H9 (cell line): ENCODE measurements at regions not wholly inside any gene's neighbourhood (a gene's known extent, or its start where the extent isn't known, plus 50 kb on each side); places are given as distances from the start of the nearest gene placed in this dataset.
A peak's percentile ranks its signal among the peaks of the same experiment; 100 is the strongest.
"Not testable (repeated sequence)": the region's sequence is repeated elsewhere in the genome, so short reads cannot be mapped to it uniquely, and the experiment has no call there.

Source experiments
- DNase-seq: peaks from one replicate; pipeline ENCODE4 v3.0.0-alpha.2; 2017
- H2AFZ ChIP-seq: one replicate; pipeline ENCODE4 v1.6.1; 2013; ENCODE audit warnings: mild to moderate bottlenecking, low read length, control low read depth, moderate library complexity
- H2AK5ac ChIP-seq: 2 replicates; pipeline ENCODE4 v1.6.1; 2013; ENCODE audit warnings: low read length, control low read depth, mixed read lengths; ENCODE audit not compliant: insufficient read length
- H2BK120ac ChIP-seq: one replicate; pipeline ENCODE4 v1.6.1; 2013; ENCODE audit warnings: low read depth, mild to moderate bottlenecking, low read length, control low read depth, inconsistent platforms; ENCODE audit not compliant: poor library complexity, severe bottlenecking
- H2BK12ac ChIP-seq: 2 replicates; pipeline ENCODE4 v1.6.1; 2013; ENCODE audit warnings: low read length, control low read depth, mixed read lengths, low read depth; ENCODE audit not compliant: insufficient read length
- H2BK15ac ChIP-seq: 2 replicates; pipeline ENCODE4 v1.6.1; 2013; ENCODE audit warnings: low read depth, low read length, control low read depth
- H2BK20ac ChIP-seq: one replicate; pipeline ENCODE4 v1.6.1; 2013; ENCODE audit warnings: low read depth, mild to moderate bottlenecking, low read length, control low read depth, inconsistent platforms; ENCODE audit not compliant: poor library complexity, severe bottlenecking
- H2BK5ac ChIP-seq: 2 replicates; pipeline ENCODE4 v1.6.1; 2013; ENCODE audit warnings: low read length, control low read depth, mixed read lengths; ENCODE audit not compliant: insufficient read length
- H3K14ac ChIP-seq: 2 replicates; pipeline ENCODE4 v1.6.1; 2013; ENCODE audit warnings: low read length, control low read depth; ENCODE audit not compliant: insufficient read depth
- H3K18ac ChIP-seq: 2 replicates; pipeline ENCODE4 v1.6.1; 2013; ENCODE audit warnings: low read depth, mild to moderate bottlenecking, mixed read lengths, low read length, control low read depth; ENCODE audit not compliant: insufficient read length
- H3K23ac ChIP-seq: 2 replicates; pipeline ENCODE4 v1.6.1; 2013; ENCODE audit warnings: low read length, control low read depth, mixed read lengths, low read depth; ENCODE audit not compliant: insufficient read length
- H3K23me2 ChIP-seq: 2 replicates; pipeline ENCODE4 v1.6.1; 2013; ENCODE audit warnings: low read depth, mild to moderate bottlenecking, mixed read lengths, low read length, control low read depth; ENCODE audit not compliant: insufficient read length, poor library complexity, severe bottlenecking
- H3K27ac ChIP-seq: 2 replicates; pipeline ENCODE4 v1.5.1; 2013; ENCODE audit warnings: low read length, control low read depth, mixed read lengths, low read depth; ENCODE audit not compliant: insufficient read length
- H3K27me3 ChIP-seq: 2 replicates; pipeline ENCODE4 v1.6.1; 2013; ENCODE audit warnings: low read length, control low read depth, inconsistent platforms; ENCODE audit not compliant: insufficient read depth
- H3K4ac ChIP-seq: 2 replicates; pipeline ENCODE4 v1.6.1; 2013; ENCODE audit warnings: low read depth, mild to moderate bottlenecking, control low read depth, inconsistent platforms, low read length, moderate library complexity
- H3K4me1 ChIP-seq: 2 replicates; pipeline ENCODE4 v1.6.1; 2013; ENCODE audit warnings: low read length, control low read depth, inconsistent platforms; ENCODE audit not compliant: insufficient read depth
- H3K4me2 ChIP-seq: 2 replicates; pipeline ENCODE4 v1.6.1; 2013; ENCODE audit warnings: low read length, control low read depth, mixed read lengths; ENCODE audit not compliant: insufficient read length, insufficient read depth
- H3K56ac ChIP-seq: 2 replicates; pipeline ENCODE4 v1.6.1; 2013; ENCODE audit warnings: low read depth, mild to moderate bottlenecking, mixed read lengths, low read length, control low read depth; ENCODE audit not compliant: insufficient read length
- H3K79me1 ChIP-seq: 2 replicates; pipeline ENCODE4 v1.6.1; 2013; ENCODE audit warnings: low read depth, mild to moderate bottlenecking, moderate library complexity, low read length, control low read depth, inconsistent platforms; ENCODE audit not compliant: insufficient read depth, poor library complexity, severe bottlenecking
- H3K79me2 ChIP-seq: 2 replicates; pipeline ENCODE4 v1.6.1; 2013; ENCODE audit warnings: low read length, control low read depth, inconsistent platforms; ENCODE audit not compliant: insufficient read depth
- H3K9ac ChIP-seq: 2 replicates; pipeline ENCODE4 v1.6.1; 2013; ENCODE audit warnings: low read length, control low read depth, mixed read lengths; ENCODE audit not compliant: insufficient read length; ENCODE audit errors: extremely low read depth
- H3K9me3 ChIP-seq: one replicate; pipeline ENCODE4 v1.6.1; 2013; ENCODE audit warnings: low read depth, low read length, inconsistent platforms; ENCODE audit not compliant: control insufficient read depth
- H3T11ph ChIP-seq: one replicate; pipeline ENCODE4 v1.6.1; 2013; ENCODE audit warnings: mild to moderate bottlenecking, low read length, control low read depth, inconsistent platforms
- H4K20me1 ChIP-seq: one replicate; pipeline ENCODE4 v1.6.1; 2013; ENCODE audit not compliant: control insufficient read depth, insufficient read length, insufficient read depth
- H4K5ac ChIP-seq: 2 replicates; pipeline ENCODE4 v1.6.1; 2013; ENCODE audit warnings: low read depth, mild to moderate bottlenecking, mixed read lengths, low read length, control low read depth; ENCODE audit not compliant: insufficient read length
- H4K8ac ChIP-seq: replicated peaks from 2 replicates; pipeline ENCODE4 v1.6.1; 2013; ENCODE audit warnings: low read length, control low read depth, mixed read lengths, low read depth; ENCODE audit not compliant: insufficient read length
- H4K91ac ChIP-seq: 2 replicates; pipeline ENCODE4 v1.6.1; 2013; ENCODE audit warnings: low read depth, mild to moderate bottlenecking, moderate library complexity, mixed read lengths, low read length, control low read depth; ENCODE audit not compliant: insufficient read length
- H3K27ac Mint-ChIP-seq, 3 experiments: 2 replicates in 2 of 3; 3 replicates in 1 of 3; pipeline ENCODE4 v1.8.0; 2020 to 2021; ENCODE audit warnings: mixed read lengths in 3 of 3, mild to moderate bottlenecking in 1 of 3, moderate library complexity in 1 of 3
- H3K27me3 Mint-ChIP-seq: 2 replicates; pipeline ENCODE4 v1.8.0; 2021; ENCODE audit warnings: low read depth, mild to moderate bottlenecking, moderate library complexity, mixed read lengths
- H3K36me3 Mint-ChIP-seq, 3 experiments: 2 replicates in 2 of 3; 3 replicates in 1 of 3; pipeline ENCODE4 v1.8.0; 2020 to 2021; ENCODE audit warnings: low read depth in 3 of 3, mixed read lengths in 3 of 3; ENCODE audit not compliant: insufficient read depth in 1 of 3
- H3K4me1 Mint-ChIP-seq, 2 experiments: 2 replicates each; pipeline ENCODE4 v1.8.0; 2020; ENCODE audit warnings: mixed read lengths in 2 of 2
- H3K4me3 Mint-ChIP-seq, 2 experiments: 2 replicates in 1 of 2; 3 replicates in 1 of 2; pipeline ENCODE4 v1.8.0; 2020 to 2021; ENCODE audit warnings: mild to moderate bottlenecking in 2 of 2, mixed read lengths in 2 of 2, moderate library complexity in 1 of 2
- H3K9me3 Mint-ChIP-seq, 2 experiments: 2 replicates in 1 of 2; 3 replicates in 1 of 2; pipeline ENCODE4 v1.8.0; 2020; ENCODE audit warnings: mild to moderate bottlenecking in 2 of 2, mixed read lengths in 2 of 2, moderate library complexity in 1 of 2
- WGBS: extraction: QIAGEN DNeasy Blood & Tissue Kit; methylation state at CpG from one replicate; pipeline ENCODE4 v1.1.7; 2013; ENCODE audit warnings: missing lambda C conversion rate, low lambda C conversion rate, mixed read lengths; ENCODE audit not compliant: insufficient read length; ENCODE audit errors: extremely low coverage; 5-methylcytosine and 5-hydroxymethylcytosine counted together
- TF ChIP-seq, protein P1 (sequence below): fragments of 200-600 bp; sonication (generic); conservative IDR thresholded peaks from 3 replicates; pipeline ENCODE4 v1.8.0; 2021; ENCODE audit warnings: antibody characterized with exemption, mild to moderate bottlenecking

DNA sequence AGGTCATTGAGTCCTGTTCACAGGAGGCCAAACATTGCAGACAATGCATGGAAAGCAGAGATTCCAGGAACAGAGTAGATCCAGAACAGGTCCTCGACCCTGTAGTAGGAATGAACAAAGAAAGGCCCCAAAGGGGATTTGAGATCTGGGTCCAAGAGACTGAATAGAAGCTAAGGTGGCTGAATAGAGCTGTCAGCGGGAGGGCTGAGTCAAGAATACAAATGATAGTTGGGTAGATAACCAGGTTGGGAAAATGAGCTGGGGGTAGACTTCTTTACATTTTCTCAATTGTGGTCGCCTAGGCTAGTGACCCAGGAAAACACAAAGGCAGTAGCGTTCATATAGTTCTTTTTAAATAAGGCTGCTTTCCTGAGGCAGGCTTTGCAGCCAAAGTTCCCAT lies 103.4 kb upstream of the ELMO1 start:
- Histone ChIP-seq H3K79me1 (no peaks in the 10 kb centered on the region), H2BK120ac (no peak overlapping the region), H3K18ac (no peak overlapping the region), H2AFZ (no peak overlapping the region), H3K23ac (no peak overlapping the region), H4K5ac (no peak overlapping the region), H3K56ac (no peak overlapping the region), H4K91ac (no peak overlapping the region), H3K4me2 (no peak overlapping the region), H2BK5ac (no peak overlapping the region), H3K27ac (no peak overlapping the region), H4K8ac (no peak overlapping the region), H2BK20ac (no peak overlapping the region), H2BK12ac (no peak overlapping the region), H3K9me3 (no peaks in the 10 kb centered on the region), H3K14ac (no peak overlapping the region), H3K27me3 (no peaks in the 10 kb centered on the region), H3K9ac (no peak overlapping the region), H4K20me1 (peaks cover 2% of the 10 kb centered on the region), H2AK5ac (no peak overlapping the region), H3K23me2 (no peaks in the 10 kb centered on the region), H3K4me1 (peaks cover 5% of the 10 kb centered on the region; the same call in 1 of the 2 replicates), H3T11ph (no peak overlapping the region), H3K79me2 (no peaks in the 10 kb centered on the region), H2BK15ac (no peak overlapping the region), H3K4ac (no peak overlapping the region)
- H3K4me3 Mint-ChIP-seq = no peak overlapping the region
- TF ChIP-seq, protein P1, sequence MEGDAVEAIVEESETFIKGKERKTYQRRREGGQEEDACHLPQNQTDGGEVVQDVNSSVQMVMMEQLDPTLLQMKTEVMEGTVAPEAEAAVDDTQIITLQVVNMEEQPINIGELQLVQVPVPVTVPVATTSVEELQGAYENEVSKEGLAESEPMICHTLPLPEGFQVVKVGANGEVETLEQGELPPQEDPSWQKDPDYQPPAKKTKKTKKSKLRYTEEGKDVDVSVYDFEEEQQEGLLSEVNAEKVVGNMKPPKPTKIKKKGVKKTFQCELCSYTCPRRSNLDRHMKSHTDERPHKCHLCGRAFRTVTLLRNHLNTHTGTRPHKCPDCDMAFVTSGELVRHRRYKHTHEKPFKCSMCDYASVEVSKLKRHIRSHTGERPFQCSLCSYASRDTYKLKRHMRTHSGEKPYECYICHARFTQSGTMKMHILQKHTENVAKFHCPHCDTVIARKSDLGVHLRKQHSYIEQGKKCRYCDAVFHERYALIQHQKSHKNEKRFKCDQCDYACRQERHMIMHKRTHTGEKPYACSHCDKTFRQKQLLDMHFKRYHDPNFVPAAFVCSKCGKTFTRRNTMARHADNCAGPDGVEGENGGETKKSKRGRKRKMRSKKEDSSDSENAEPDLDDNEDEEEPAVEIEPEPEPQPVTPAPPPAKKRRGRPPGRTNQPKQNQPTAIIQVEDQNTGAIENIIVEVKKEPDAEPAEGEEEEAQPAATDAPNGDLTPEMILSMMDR = no peak
- no peaks in the 10 kb centered on the region for H3K27me3 Mint-ChIP-seq
- peak overlapping the region in 1 of 3 experiments; percentile 21; a peak in 1 of 7 replicates for H3K27ac Mint-ChIP-seq
- no CpG with 5 or more reads among the region's 4 CpGs for WGBS
- peaks cover 0 to 7% (median 0%) of the 10 kb centered on the region in 3 experiments; a peak in 2 of 7 replicates for H3K36me3 Mint-ChIP-seq
- H3K9me3 Mint-ChIP-seq = peaks cover 0 to 5% of the 10 kb centered on the region in 2 experiments; a peak in 1 of 5 replicates
- peaks cover 16 to 22% of the 10 kb centered on the region in 2 experiments for H3K4me1 Mint-ChIP-seq
- no peak for DNase-seq

DNA sequence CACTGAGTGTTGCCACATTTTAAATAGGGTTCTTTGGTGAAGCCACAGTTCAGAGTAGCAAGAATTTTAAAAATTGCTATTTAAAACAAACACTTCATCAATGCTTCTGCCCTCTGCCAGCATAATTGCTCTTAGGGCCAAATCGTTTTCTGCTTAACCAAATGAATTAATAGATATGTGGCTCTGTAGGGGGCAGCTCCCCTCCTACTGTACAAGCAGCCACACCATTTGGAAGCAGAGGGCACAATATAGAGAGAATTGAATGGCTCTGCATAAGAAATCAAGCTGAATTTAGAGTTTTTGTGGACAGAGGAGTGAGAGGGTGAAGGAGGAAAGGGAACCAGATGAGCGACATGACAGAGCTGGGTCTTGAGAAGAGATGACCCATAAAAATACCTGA lies 103.8 kb upstream of the ELMO1 start:
- not testable (repeated sequence) for H3K18ac ChIP-seq, H4K20me1 ChIP-seq, H3K27me3 Mint-ChIP-seq, H2BK15ac ChIP-seq, H3K4me1 ChIP-seq, H3K27ac Mint-ChIP-seq, H3K23me2 ChIP-seq, H3K27me3 ChIP-seq, H4K91ac ChIP-seq, H3K27ac ChIP-seq, H3K4me2 ChIP-seq, H2AK5ac ChIP-seq, H3K56ac ChIP-seq, H3K9me3 Mint-ChIP-seq, H3K9me3 ChIP-seq, H3K14ac ChIP-seq, H4K8ac ChIP-seq, H3K79me2 ChIP-seq, H3K4ac ChIP-seq, H4K5ac ChIP-seq, H2AFZ ChIP-seq, H2BK5ac ChIP-seq, DNase-seq, H3K9ac ChIP-seq, H2BK120ac ChIP-seq, H2BK12ac ChIP-seq, H2BK20ac ChIP-seq, H3K23ac ChIP-seq, H3K4me3 Mint-ChIP-seq, H3K79me1 ChIP-seq, H3T11ph ChIP-seq, H3K36me3 Mint-ChIP-seq
- no CpG with 5 or more reads among the region's 2 CpGs for WGBS
- peaks cover 16 to 22% of the 10 kb centered on the region in 2 experiments for H3K4me1 Mint-ChIP-seq
